ENCODE measurements at regions not wholly inside any gene's neighbourhood (a gene's known extent, or its start where the extent isn't known, plus 50 kb on each side); places are given as distances from the start of the nearest gene placed in this dataset.

- TF ChIP-seq CTCF (IDR thresholded peaks at IDR 0.05; ENCODE audit: unreplicated experiment) = no peak
- H3K9me3 Mint-ChIP-seq (ENCODE audit: unreplicated experiment) = no peaks in the 10 kb centered on the region
- no peak for DNase-seq (ENCODE audit: unreplicated experiment)
- POLR2A ChIA-PET = interaction anchor here (0.5 kb wide), 1 partner anchor 110 kb away, joined by 3 read pairs; no protein-coding TSS in a partner anchor
- H3K4me1 Mint-ChIP-seq (ENCODE audit: insufficient read depth, unreplicated experiment) = peaks cover 3% of the 10 kb centered on the region
- no peaks in the 10 kb centered on the region for H3K36me3 Mint-ChIP-seq (ENCODE audit: insufficient read depth, unreplicated experiment)
- BruUV-seq (replicated peaks) = no TSS peak
- no peak overlapping the region for H3K27ac Mint-ChIP-seq (ENCODE audit: low read depth, unreplicated experiment)
- intact Hi-C loops (cut with micrococcal nuclease) = no loop called here
- H3K4me3 Mint-ChIP-seq (ENCODE audit: unreplicated experiment) = no peak overlapping the region
- no peaks in the 10 kb centered on the region for H3K27me3 Mint-ChIP-seq (ENCODE audit: insufficient read depth, unreplicated experiment)
- CTCF ChIA-PET = no interaction called here
These were observed 100.4 kb downstream of the ANKRD7 start for GRCh38 chr7:118324790-118325449.

DNA sequence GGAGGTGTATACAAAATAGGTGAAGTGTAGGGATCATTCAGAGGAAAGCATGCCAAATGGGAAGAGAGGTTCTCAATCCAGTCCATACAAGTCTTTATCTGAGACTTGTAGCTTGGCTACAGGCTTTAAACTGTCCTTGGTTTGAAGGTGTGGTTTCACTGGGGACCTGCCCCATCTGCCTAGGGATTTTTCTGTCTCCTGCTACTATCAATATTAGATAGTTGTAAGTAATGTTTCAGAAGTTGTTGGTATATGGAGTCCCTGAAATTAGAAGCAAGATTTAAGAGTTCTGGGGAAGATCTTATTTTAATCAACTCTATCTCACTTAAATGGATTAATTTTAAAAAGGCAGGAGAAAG lies 100.9 kb downstream of the ANKRD7 start:
- Mint-ChIP-seq H3K27ac (ENCODE audit: low read depth, unreplicated experiment) (no peak overlapping the region), H3K36me3 (ENCODE audit: insufficient read depth, unreplicated experiment) (no peaks in the 10 kb centered on the region), H3K4me1 (ENCODE audit: insufficient read depth, unreplicated experiment) (peaks cover 9% of the 10 kb centered on the region), H3K9me3 (ENCODE audit: unreplicated experiment) (no peaks in the 10 kb centered on the region), H3K4me3 (ENCODE audit: unreplicated experiment) (no peak overlapping the region), H3K27me3 (ENCODE audit: insufficient read depth, unreplicated experiment) (no peaks in the 10 kb centered on the region)
- no peak for DNase-seq (ENCODE audit: unreplicated experiment)
- intact Hi-C loops (cut with micrococcal nuclease) = no loop called here
- ChIA-PET POLR2A (interaction anchor here (0.5 kb wide), 1 partner anchor 109 kb away, joined by 3 read pairs; no protein-coding TSS in a partner anchor), CTCF (no interaction called here)
- no peak for TF ChIP-seq CTCF (IDR thresholded peaks at IDR 0.05; ENCODE audit: unreplicated experiment)
- BruUV-seq (replicated peaks) = no TSS peak

DNA sequence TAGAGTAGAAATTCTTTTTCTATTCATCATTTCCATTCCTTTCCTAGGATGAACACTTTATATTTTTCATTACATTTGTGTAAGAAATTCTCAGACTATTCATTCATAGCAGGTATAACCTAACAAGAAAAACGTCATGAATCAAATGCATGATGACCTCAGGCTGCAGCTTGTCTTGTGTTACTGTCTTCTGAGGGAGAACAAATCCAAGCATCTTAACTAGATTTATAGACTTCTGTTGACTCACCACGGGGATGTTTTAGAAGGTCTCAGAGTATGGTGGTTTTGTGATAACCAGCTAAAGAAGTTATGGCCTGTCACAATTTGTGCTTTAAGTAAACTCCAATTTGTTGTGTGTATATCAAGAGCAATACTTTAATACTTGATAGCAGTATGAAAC lies 102.7 kb downstream of the ANKRD7 start:
- intact Hi-C loops (cut with micrococcal nuclease) = no loop called here
- no TSS peak for BruUV-seq (replicated peaks)
- ChIA-PET CTCF (interaction anchor here (1.0 kb wide), 1 partner anchor 12 kb away, joined by 4 read pairs; no protein-coding TSS in a partner anchor), POLR2A (interaction anchor here (0.7 kb wide), 1 partner anchor 13 kb away, joined by 3 read pairs; no protein-coding TSS in a partner anchor)
- no peak for DNase-seq (ENCODE audit: unreplicated experiment)
- Mint-ChIP-seq H3K4me3 (ENCODE audit: unreplicated experiment) (no peak overlapping the region), H3K36me3 (ENCODE audit: insufficient read depth, unreplicated experiment) (no peaks in the 10 kb centered on the region), H3K27ac (ENCODE audit: low read depth, unreplicated experiment) (no peak overlapping the region), H3K4me1 (ENCODE audit: insufficient read depth, unreplicated experiment) (peaks cover 16% of the 10 kb centered on the region), H3K9me3 (ENCODE audit: unreplicated experiment) (no peaks in the 10 kb centered on the region), H3K27me3 (ENCODE audit: insufficient read depth, unreplicated experiment) (no peaks in the 10 kb centered on the region)
- TF ChIP-seq CTCF (IDR thresholded peaks at IDR 0.05; ENCODE audit: unreplicated experiment) = no peak

- BruUV-seq (replicated peaks) = no TSS peak
- H3K27me3 Mint-ChIP-seq (ENCODE audit: insufficient read depth, unreplicated experiment) = no peaks in the 10 kb centered on the region
- ChIA-PET CTCF (no interaction called here), POLR2A (no interaction called here)
- TF ChIP-seq CTCF (IDR thresholded peaks at IDR 0.05; ENCODE audit: unreplicated experiment) = no peak
- no peak overlapping the region for H3K27ac Mint-ChIP-seq (ENCODE audit: low read depth, unreplicated experiment)
- peaks cover 16% of the 10 kb centered on the region for H3K4me1 Mint-ChIP-seq (ENCODE audit: insufficient read depth, unreplicated experiment)
- H3K36me3 Mint-ChIP-seq (ENCODE audit: insufficient read depth, unreplicated experiment) = no peaks in the 10 kb centered on the region
- no peak for DNase-seq (ENCODE audit: unreplicated experiment)
- intact Hi-C loops (cut with micrococcal nuclease) = no loop called here
- no peaks in the 10 kb centered on the region for H3K9me3 Mint-ChIP-seq (ENCODE audit: unreplicated experiment)
- no peak overlapping the region for H3K4me3 Mint-ChIP-seq (ENCODE audit: unreplicated experiment)
These were observed 104.2 kb downstream of the ANKRD7 start for GRCh38 chr7:118328505-118329211.

All from MCF 10A (cell line).